Stimulated activated CD8-positive, alpha-beta memory T cell treated with anti-CD3 and anti-CD28 coated beads, Interleukin-4, amount 100 ng/mL, for 48 hours (primary cell): ENCODE measurements at regions not wholly inside any gene's neighbourhood (a gene's known extent, or its start where the extent isn't known, plus 50 kb on each side); places are given as distances from the start of the nearest gene placed in this dataset.

Source experiments
- DNase-seq: peaks from one replicate; pipeline ENCODE4 v3.0.0-alpha.2; 2020

GRCh38 chr2:51237626-51238271 lies 205.8 kb upstream of the NRXN1 start:
- DNase-seq: no peak

GRCh38 chr2:51232027-51232426 lies 200.1 kb upstream of the NRXN1 start:
- no peak for DNase-seq

GRCh38 chr2:51231071-51231470 lies 199.1 kb upstream of the NRXN1 start:
- DNase-seq: no peak

DNA sequence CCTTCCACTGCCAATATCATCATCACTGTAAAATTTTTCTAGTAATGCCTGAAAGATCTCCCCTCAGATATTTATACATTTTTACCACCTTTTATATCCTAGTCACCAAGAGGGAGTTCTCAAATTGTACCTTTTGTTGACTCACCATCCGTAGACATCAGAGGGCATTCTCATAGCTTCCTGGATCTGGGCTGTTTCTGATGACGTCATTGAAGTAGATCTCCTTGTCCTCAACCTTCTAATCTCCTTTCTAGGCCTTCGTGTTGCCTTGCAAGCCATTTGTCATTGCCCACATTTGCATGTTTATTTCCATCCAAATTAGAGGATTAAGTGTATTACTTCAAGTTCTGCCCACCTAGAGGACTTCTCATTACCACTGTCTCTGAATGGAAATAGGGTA lies 193.4 kb upstream of the NRXN1 start:
- no peak for DNase-seq

DNA sequence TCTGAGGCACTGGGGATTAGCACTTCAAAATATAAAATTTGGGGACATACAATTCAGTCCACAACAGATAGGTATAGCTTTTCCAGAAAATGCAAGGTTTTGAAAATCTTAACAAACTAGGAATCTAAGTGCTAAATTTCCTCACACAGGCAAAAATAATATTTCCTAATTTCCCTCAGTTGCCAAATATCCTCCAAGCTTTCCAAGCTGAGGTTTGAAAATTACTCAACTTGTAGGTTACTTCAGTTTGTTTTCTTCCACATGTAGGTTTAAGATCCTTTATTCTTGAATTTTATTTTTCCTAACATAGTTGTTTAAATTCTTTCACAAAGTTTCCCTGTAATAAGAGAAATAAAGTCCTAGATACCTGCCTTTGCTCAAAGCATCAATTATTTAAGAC lies 192.9 kb upstream of the NRXN1 start:
- DNase-seq: no peak

GRCh38 chr2:51222106-51222505 lies 190.2 kb upstream of the NRXN1 start:
- no peak for DNase-seq

DNA sequence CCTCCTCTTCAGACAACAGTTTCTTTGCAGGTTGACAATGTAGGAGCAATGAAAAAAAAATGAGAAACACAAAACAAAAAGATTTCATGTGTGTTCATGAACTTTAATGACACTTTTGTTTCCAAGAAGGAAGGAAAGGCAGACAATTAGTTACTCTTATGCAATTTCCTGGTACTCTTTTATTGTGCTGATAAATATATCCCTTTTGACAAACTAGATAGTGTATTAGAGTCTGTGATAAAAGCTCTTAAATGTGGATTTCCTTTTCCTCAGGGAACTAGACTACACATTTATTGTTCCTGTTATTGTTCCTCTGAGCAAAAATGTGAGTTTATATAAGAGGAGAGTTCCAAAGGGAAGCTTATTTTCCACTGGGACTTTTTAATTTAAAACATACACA lies 188.7 kb upstream of the NRXN1 start:
- no peak for DNase-seq

- DNase-seq: no peak
These were observed 188.1 kb upstream of the NRXN1 start for GRCh38 chr2:51220080-51220479.

DNA sequence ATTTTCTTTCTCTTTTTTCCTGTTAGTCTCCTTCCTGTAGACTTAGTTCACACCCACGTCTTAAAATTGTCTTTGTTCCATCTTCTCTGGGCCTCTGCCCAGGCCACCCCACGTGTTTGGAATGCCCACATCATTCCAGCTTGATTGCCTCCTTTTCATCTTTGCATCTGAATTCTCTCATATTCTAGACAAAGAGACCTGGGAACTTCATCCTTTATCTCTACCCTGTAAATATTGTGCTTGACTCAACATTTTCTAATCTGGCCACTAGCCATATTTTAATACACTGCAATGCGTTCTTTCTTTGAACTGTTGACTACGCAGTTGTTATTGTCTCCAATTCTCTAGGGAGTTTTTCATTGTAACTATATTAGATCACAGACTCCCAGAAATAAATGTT lies 187.5 kb upstream of the NRXN1 start:
- DNase-seq: no peak

DNA sequence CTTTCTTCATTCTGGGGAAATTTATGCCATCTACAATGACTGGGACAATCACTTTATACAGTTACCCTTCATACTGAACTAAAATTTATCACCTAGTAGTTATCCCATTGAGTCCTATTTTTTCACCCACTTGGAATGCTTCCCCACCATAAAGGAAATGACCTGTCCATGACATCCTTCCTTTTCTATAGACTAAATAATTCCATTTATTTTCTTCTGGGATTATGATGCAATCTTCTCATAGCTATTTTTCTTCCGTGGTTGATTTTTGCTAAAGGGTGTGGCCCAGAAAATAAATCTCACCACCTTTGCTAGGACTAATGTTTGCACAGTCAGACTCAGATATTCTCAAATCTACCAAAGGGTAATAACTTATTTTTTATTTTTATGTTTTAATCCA lies 186.1 kb upstream of the NRXN1 start:
- no peak for DNase-seq

DNA sequence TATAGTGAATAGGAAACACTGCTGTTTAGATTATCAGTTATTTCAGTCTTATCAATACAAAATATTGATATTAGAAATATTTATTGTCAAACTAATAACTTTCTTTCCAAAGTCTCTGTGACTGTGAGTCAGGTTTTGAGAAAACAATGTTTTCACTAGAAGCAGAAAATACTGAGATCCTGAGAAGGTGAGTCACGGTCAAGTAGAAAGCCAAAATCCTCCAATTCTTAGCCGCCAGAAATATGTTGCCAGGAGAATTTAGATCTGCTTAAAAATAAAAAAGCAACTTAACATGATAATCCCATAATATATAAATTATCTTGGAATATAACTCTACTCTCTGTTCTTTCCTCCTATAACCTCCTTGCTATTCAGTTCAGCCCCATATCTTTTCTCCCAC lies 181.9 kb upstream of the NRXN1 start:
- DNase-seq: no peak

GRCh38 chr2:51212374-51212773 lies 180.4 kb upstream of the NRXN1 start:
- DNase-seq: no peak

DNA sequence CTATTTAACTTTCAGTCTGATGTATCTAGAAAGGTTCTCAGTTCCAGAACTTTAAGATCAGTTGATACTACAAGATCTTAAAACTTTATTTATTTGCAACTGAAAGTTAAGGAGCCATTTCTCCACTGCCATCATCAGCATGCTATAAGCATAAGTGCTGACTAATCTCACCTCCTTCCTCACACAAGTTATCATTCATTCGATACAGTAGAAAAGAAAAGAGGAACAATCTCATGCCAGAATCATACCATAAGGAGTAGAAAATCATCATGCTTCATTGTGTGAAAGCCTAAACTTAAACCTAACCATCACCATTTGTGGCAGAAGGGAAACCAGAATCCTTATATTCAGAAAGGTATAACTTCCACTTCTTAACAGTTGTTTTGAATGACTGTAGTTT lies 176.6 kb upstream of the NRXN1 start:
- DNase-seq: no peak

DNA sequence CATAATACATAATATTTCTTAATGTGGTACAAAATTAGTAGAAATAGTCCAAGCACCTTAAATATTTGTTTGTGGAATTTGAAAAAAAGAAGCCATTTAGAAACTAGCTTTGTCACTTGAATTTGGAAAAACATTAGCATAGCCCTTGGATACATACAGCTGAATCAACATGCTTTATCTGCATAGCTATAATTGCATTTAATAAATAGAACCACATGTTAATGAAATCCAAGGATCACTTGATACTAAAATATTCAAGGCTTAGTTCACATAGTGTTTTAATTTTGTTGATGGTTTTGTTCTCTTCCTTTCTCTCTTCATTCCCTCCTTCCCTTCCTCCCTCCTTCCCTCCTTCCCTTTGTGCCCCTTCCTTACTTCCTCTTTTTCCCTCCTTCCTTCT lies 169.4 kb upstream of the NRXN1 start:
- DNase-seq: no peak

DNA sequence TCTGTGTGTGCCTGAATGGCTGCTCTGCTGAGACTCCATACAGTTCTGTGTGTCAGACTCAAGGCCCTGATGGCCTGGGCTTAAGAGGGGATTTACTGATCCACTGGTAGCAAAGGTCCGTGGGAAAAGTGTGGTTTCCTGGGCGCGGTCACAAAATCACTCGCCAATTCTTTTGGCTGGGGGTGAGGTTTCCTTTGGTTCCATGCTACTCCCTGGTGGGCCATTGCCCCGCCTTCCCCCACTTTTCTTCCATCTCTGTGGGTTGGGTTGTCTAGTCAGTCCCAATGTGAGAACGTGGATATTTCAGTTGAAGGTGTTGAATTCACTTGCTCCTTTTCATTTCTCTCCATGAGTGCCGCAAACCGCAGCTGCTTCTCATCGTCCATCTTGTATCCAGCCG lies 162.7 kb upstream of the NRXN1 start:
- DNase-seq: no peak

- DNase-seq: no peak
These were observed 138.3 kb upstream of the NRXN1 start for GRCh38 chr2:51170273-51170672.

DNA sequence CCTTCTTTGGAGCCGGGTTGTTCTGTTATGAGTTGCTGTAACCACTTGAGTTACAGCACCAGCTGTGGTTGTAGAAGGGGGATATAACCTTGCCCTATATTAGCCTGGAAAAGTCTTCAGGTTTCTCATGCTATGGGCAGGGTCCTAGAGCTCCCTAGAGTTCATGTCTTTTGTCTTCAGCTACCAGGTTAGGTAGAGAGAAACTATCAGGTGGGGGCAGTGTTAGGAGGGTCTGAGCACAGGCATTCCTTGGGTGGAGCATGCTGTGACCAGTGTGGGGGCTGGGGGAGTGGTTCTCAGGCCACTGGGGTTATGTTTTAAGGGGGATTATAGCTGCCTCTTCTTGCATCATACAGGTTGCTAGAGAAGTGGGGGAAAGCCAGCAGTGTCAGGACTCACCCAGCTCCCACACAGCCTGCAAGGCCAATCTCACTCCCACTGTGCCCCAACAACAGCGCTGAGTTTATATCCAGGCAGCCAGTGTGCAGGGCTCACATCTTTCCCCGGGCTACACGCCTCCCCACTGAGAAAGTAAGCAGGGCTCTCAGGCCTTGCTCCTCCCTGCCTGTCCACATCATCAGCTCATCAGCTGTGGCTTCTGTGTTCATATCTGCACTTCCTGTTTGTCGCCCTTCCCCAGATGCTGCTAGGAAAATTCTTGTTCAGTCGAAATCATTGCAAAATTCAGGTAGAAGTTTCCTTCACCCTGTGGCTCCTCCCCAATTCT lies 133.8 kb upstream of the NRXN1 start:
- no peak for DNase-seq

- DNase-seq: no peak
These were observed 126.3 kb upstream of the NRXN1 start for GRCh38 chr2:51158251-51158650.

DNA sequence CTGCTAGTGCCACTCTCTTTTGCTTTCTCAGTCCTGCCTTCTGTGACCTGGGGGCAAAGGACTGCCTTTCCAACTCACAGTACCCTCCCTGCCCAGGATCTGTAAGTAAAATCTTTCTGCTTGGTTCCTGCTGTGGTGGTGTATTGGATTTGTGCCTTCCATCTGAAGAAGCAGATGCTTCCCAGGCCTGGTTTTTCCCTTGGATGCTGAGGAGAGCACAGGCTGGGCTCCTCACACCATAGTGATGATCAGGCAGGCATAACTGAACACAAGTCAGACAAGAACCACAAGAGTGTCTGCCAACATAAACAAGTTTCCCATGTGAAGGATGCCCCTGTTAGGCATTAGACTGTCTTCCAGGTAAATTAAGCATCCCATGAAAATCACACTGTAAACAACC lies 121.3 kb upstream of the NRXN1 start:
- no peak for DNase-seq

DNA sequence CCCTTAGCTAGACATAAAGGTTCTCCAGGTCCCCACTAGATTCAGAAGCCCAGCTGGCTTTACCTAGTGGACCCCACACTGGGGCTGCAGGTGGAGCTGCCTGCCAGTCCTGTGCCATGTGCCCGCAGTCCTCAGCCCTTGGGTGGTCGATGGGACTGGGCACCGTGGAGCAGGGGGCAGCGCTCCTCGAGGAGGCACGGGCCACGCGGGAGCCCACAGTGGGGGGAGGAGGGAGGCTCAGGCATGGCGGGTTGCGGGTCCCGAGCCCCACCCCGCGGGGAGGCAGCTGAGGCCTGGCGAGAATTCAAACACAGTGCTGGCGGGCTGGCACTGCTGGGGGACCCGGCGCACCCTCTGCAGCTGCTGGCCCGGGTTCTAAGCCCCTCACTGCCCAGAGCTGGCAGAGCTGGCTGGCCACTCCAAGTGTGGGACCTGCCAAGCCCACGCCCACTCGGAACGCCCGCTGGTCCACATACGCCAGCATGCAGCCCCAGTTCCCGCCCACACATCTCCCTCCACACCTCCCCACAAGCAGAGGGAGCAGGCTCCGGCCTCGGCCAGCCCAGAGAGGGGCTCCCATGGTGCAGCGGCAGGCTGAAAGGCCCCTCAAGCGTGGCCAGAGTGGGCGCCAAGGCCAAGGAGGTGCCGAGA lies 119.7 kb upstream of the NRXN1 start:
- no peak for DNase-seq

DNA sequence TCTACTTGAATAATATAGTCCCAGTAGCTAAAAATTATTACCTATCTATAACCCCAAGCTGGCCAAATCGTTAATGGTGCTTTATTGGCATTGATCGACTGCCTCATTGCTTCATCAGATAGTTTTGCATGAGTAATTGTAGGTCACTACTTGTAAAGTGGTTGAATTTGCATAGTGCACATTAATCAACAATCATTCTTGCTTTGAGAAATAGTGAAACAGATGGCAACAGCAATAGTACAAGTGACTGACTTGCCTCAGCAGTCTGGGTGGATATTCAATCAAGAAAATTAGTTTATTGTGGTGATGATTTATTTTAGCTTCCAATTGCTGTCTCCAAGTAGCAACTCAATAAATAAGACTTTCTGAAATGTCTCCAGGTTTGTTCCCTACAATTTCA lies 117.8 kb upstream of the NRXN1 start:
- DNase-seq: no peak

DNA sequence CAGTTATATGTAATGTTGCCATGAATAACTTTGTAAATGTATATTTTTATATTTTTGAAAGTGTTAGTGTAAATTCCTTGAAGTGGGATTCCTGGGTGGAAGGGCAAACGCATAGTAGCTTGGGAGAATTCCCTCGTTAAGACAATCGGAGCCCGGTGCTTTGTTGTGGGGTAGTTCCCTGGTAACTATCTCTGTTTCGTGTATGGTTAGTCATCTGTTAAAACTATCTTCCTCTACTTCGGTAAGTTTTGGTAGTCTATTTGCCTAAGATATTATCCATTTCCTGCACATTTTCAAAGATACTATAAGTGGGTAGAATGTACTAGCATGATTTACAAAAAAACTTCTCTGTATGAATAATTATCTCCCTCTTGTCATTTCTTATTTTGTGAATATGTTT lies 113.8 kb upstream of the NRXN1 start:
- no peak for DNase-seq

DNA sequence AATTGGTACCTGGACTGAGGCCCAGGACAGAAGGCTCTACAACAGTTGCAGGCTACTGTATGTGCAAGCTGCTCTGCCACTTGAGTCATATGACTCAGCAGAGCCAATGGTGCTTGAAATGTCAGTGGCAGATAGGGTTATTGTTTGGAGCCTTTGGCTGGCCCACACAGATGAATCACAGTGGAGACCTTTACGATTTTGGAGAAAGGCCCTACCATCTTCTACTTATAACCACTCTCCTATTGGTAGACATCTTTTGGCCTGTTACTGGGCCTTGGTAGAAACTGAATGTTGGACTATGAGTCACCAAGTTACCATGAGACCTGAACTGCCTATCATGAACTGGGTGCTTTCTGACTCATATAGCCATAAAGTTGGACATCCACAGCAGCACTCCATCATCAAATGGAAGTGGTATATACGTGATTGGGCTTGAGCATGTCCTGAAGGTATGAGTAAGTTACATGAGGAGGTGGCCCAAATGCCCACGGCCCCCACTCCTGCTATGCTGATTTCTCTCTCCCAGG lies 88.9 kb upstream of the NRXN1 start:
- DNase-seq: no peak

GRCh38 chr2:51111532-51111931 lies 79.6 kb upstream of the NRXN1 start:
- DNase-seq: no peak
